Duodenal mucosa (tissue), 2 donors: ENCODE measurements at regions not wholly inside any gene's neighbourhood (a gene's known extent, or its start where the extent isn't known, plus 50 kb on each side); places are given as distances from the start of the nearest gene placed in this dataset.

Experiments
- H3K27ac ChIP-seq: one replicate; pipeline ENCODE4 v1.7.0; 2013; ENCODE audit warnings: low read depth, low read length
- H3K27me3 ChIP-seq, 2 donors: one replicate each; pipeline ENCODE4 v1.7.0; 2013; ENCODE audit warnings: low read length in 2 of 2, control low read depth in 1 of 2; ENCODE audit not compliant: insufficient read depth in 2 of 2, control insufficient read depth in 1 of 2
- H3K36me3 ChIP-seq, 2 donors: one replicate each; pipeline ENCODE4 v1.7.0; 2013; ENCODE audit warnings: low read length in 2 of 2, control low read depth in 1 of 2; ENCODE audit not compliant: insufficient read depth in 2 of 2, control insufficient read depth in 1 of 2
- H3K4me1 ChIP-seq, 2 donors: one replicate each; pipeline ENCODE4 v1.7.0; 2013; ENCODE audit warnings: low read length in 2 of 2, control low read depth in 1 of 2; ENCODE audit not compliant: insufficient read depth in 2 of 2, control insufficient read depth in 1 of 2
- H3K4me3 ChIP-seq, 2 donors: one replicate each; pipeline ENCODE4 v1.7.0; 2013; ENCODE audit warnings: low read length in 2 of 2, low read depth in 1 of 2
- H3K9ac ChIP-seq, 2 donors: one replicate each; pipeline ENCODE4 v1.7.0; 2013; ENCODE audit warnings: low read length in 2 of 2, low read depth in 1 of 2
- H3K9me3 ChIP-seq, 2 donors: one replicate each; pipeline ENCODE4 v1.7.0; 2013; ENCODE audit warnings: low read length in 2 of 2, control low read depth in 1 of 2; ENCODE audit not compliant: control insufficient read depth in 1 of 2

GRCh38 chr12:85529896-85530295 is 249.9 kb downstream of the ALX1 start:
- no peak overlapping the region for H3K9ac ChIP-seq
- H3K9me3 ChIP-seq: no peaks in the 10 kb centered on the region
- H3K27ac ChIP-seq: no peak overlapping the region
- no peaks in the 10 kb centered on the region for H3K27me3 ChIP-seq
- no peak overlapping the region for H3K4me3 ChIP-seq
- peaks cover 0 to 12% of the 10 kb centered on the region in 2 donors for H3K4me1 ChIP-seq
- no peaks in the 10 kb centered on the region for H3K36me3 ChIP-seq

DNA sequence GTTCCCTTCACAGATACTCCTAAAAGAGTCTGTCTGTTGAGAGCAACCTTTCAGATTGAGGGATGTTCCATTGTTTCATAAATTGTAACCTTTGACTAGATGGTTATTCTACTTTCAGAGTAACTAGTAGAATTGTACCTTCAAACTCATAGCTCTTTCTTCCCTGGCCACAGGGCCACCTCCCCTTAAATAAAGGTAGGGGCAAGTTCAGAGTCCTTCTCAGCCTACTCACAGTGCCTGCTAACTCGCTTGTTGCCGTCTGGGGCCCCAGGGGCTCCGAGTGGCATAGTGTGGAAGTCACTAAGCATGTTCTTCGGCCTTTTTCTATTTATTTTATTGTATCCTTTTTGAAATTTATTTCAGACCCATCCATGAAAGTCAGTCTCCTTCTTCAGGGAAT is 250.4 kb downstream of the ALX1 start:
- Histone ChIP-seq H3K9me3 (no peaks in the 10 kb centered on the region), H3K27ac (no peak overlapping the region), H3K9ac (no peak overlapping the region), H3K4me1 (peaks cover 0 to 12% of the 10 kb centered on the region in 2 donors), H3K4me3 (no peak overlapping the region), H3K36me3 (no peaks in the 10 kb centered on the region), H3K27me3 (no peaks in the 10 kb centered on the region)

- Histone ChIP-seq H3K9me3 (no peaks in the 10 kb centered on the region), H3K4me1 (peaks cover 0 to 12% of the 10 kb centered on the region in 2 donors), H3K27me3 (no peaks in the 10 kb centered on the region), H3K27ac (no peak overlapping the region), H3K4me3 (no peak overlapping the region), H3K9ac (no peak overlapping the region), H3K36me3 (no peaks in the 10 kb centered on the region)
These were observed 251.3 kb downstream of the ALX1 start for GRCh38 chr12:85531341-85531740.

GRCh38 chr12:85549640-85550039 is 269.6 kb downstream of the ALX1 start:
- Histone ChIP-seq H3K27me3 (no peaks in the 10 kb centered on the region), H3K27ac (no peak overlapping the region), H3K4me1 (peaks cover 12 to 13% of the 10 kb centered on the region in 2 donors), H3K4me3 (no peak overlapping the region), H3K9ac (no peak overlapping the region), H3K9me3 (no peaks in the 10 kb centered on the region), H3K36me3 (no peaks in the 10 kb centered on the region)

DNA sequence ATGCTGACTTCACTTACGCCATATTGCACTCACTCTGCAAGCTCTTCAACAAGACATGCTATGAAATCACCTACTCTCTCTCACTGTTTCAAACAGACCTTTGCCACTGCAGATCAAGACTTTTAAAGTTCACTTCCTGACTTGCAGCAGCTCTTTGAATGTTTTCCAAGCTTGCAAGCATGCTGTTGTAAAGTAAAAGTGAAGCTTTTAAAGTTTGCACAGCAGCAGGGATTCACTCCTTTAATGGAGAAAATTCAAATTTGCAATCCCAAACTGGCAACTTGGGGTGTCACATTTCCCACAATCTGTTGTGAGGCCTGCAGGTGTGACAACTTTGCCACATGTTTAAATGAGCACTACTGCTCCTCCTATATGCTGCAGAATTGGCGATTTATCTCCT is 270.9 kb downstream of the ALX1 start:
- Histone ChIP-seq H3K9me3 (no peaks in the 10 kb centered on the region), H3K36me3 (no peaks in the 10 kb centered on the region), H3K4me3 (no peak overlapping the region), H3K27me3 (no peaks in the 10 kb centered on the region), H3K9ac (no peak overlapping the region), H3K27ac (no peak overlapping the region), H3K4me1 (peaks cover 12 to 13% of the 10 kb centered on the region in 2 donors)

GRCh38 chr12:85552461-85552860 is 272.4 kb downstream of the ALX1 start:
- no peak overlapping the region for H3K27ac ChIP-seq
- no peak overlapping the region for H3K9ac ChIP-seq
- H3K9me3 ChIP-seq: no peaks in the 10 kb centered on the region
- H3K4me1 ChIP-seq: peaks cover 12 to 13% of the 10 kb centered on the region in 2 donors
- H3K36me3 ChIP-seq: no peaks in the 10 kb centered on the region
- H3K27me3 ChIP-seq: no peaks in the 10 kb centered on the region
- no peak overlapping the region for H3K4me3 ChIP-seq

GRCh38 chr12:85557850-85558249 is 277.8 kb downstream of the ALX1 start:
- Histone ChIP-seq H3K4me3 (no peak overlapping the region), H3K27ac (no peak overlapping the region), H3K4me1 (peaks cover 0 to 20% of the 10 kb centered on the region in 2 donors), H3K9ac (no peak overlapping the region), H3K9me3 (no peaks in the 10 kb centered on the region), H3K36me3 (no peaks in the 10 kb centered on the region), H3K27me3 (no peaks in the 10 kb centered on the region)

- Histone ChIP-seq H3K36me3 (no peaks in the 10 kb centered on the region), H3K27ac (no peak overlapping the region), H3K4me1 (peaks cover 0 to 20% of the 10 kb centered on the region in 2 donors), H3K9me3 (no peaks in the 10 kb centered on the region), H3K27me3 (no peaks in the 10 kb centered on the region), H3K9ac (no peak overlapping the region), H3K4me3 (no peak overlapping the region)
These were observed 277.5 kb downstream of the RASSF9 start for GRCh38 chr12:85558684-85559083.

GRCh38 chr12:85559127-85559526 is 277.1 kb downstream of the RASSF9 start:
- no peaks in the 10 kb centered on the region for H3K9me3 ChIP-seq
- H3K4me3 ChIP-seq: no peak overlapping the region
- H3K27me3 ChIP-seq: no peaks in the 10 kb centered on the region
- peaks cover 0 to 20% of the 10 kb centered on the region in 2 donors for H3K4me1 ChIP-seq
- no peak overlapping the region for H3K9ac ChIP-seq
- H3K27ac ChIP-seq: no peak overlapping the region
- H3K36me3 ChIP-seq: no peaks in the 10 kb centered on the region

DNA sequence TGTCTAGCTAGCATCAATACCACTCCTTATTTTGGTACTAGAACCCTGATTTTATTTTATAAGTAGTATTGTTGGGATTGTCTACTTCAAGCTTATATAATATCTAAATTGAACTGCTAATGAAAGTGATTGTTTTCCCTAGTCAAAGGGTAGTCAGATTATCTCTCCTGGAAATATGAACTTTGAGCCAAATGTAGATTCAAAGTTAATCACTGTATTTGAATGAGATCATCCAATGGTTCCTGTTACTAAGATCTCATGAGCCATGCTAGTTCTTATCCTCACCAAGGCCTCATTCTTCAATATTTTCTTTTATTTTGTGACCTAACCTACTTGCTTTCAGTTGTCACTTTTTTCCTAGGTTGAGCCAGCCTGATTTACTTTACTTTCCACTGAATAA is 276.7 kb downstream of the RASSF9 start:
- H3K4me1 ChIP-seq: peaks cover 0 to 20% of the 10 kb centered on the region in 2 donors

DNA sequence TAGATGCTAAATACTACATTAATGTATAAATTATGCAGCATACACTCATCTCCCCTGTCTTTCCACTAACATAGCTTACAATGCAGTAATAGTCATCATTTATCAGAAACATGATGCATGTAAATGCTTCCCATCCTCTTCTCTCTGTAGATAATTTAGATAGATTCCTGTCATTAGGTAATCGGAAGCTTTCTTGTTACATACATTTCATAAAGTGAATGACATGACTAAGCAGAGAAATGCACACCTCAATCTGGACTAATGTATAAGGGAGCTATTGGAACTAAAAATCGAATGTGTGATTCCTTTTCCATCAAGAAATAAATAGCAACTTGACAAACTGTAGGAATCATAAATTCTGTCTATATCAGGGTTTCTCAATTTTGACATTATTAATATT is 273.4 kb downstream of the RASSF9 start:
- H3K36me3 ChIP-seq: no peaks in the 10 kb centered on the region
- no peak overlapping the region for H3K4me3 ChIP-seq
- no peaks in the 10 kb centered on the region for H3K27me3 ChIP-seq
- H3K27ac ChIP-seq: no peak overlapping the region
- H3K4me1 ChIP-seq: peaks cover 0 to 18% of the 10 kb centered on the region in 2 donors
- no peak overlapping the region for H3K9ac ChIP-seq
- no peaks in the 10 kb centered on the region for H3K9me3 ChIP-seq

More for the DNA sequence above, 276.7 kb downstream of the RASSF9 start:
- no peak overlapping the region for H3K27ac ChIP-seq
- H3K9ac ChIP-seq: no peak overlapping the region
- H3K36me3 ChIP-seq: no peaks in the 10 kb centered on the region
- no peaks in the 10 kb centered on the region for H3K9me3 ChIP-seq
- no peaks in the 10 kb centered on the region for H3K27me3 ChIP-seq
- no peak overlapping the region for H3K4me3 ChIP-seq
